ENCODE measurements at regions not wholly inside any gene's neighbourhood (a gene's known extent, or its start where the extent isn't known, plus 50 kb on each side); places are given as distances from the start of the nearest gene placed in this dataset.

DNA sequence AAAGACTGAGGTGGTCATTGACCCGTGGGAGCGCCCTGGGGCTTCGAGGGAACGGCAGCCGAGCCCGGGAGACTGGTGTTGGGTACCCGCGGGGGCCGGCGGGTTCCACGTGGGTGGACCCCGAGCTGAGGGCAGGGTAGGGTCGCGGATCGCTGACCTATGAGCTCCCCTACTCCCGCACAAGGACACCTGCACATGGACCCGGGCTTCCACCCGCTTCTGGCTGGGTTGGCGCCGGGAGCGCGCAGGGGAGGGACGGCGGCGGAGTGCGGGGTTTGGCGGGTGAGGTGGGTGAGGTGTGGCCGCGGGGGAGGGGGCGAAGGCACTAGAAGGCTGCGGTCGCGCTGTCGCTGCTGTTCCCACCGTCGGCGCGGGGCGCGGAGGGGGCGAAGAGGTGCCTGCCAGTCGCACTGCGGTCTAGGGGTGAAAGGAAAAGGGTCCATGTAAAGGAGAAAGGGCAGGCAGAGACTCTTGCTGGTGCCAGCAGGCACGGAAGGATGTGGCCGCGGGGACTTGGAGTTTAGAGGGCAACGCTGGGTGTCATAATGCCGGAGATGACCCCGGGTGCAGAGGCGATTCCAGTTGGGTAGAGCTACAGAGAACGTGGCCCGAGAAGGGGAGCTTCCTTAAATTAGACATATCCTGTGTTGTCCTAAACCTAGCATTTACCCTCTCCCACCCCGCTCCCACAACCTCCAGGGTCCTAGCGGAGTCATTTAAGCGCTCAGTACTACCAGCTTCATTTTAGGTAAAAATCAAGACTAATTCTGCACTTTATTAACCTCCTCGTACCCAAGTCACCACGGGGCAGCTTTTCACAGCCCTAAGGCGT lies 245.9 kb upstream of the TOPAZ1 start:
- peak; percentile 9 for DNase-seq

DNA sequence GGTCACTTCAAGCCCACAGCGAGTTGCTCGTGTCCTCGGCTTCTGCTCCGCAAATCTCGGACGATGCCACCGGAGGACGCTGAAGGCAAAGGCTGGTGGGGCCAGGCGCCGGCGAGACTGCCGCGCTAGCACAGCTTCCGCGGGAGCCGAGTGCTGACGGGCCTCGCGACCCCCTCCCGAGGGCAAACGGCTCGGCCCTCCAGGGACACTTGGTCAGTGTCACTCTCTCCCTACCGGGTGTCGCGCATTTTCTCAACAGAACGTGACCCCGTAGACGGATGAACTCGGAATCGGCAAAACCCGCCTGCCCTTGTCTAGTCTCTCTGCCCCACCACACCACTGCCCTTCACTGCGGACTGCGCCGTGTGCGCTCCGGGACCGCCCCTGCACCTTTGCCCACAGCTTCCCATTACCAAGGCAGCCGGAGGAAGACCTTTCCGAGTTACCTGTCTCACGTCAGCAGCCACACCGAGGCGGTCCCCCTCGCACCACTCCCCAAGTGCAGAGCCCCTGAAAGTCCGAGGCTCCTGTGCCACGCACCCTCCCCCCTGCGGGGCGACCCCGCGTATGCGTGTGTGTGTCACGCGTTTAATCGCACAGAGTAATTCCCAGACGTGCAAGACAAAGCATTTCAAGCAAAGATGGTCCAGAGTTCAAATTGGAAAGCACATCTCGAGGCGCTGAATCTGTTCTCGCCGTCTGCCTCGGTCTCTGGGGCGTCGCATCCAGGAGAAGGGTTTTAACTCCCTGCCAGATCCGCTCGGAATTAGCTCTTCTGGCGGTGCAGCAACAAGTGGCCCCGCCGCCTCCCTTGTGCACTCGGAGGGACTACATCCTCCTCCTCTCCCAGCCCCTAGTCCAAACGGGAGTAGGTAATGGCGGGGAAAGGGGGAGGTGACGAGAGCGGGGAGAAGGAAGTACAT lies 245.0 kb upstream of the TOPAZ1 start:
- DNase-seq = peak; percentile 3

DNA sequence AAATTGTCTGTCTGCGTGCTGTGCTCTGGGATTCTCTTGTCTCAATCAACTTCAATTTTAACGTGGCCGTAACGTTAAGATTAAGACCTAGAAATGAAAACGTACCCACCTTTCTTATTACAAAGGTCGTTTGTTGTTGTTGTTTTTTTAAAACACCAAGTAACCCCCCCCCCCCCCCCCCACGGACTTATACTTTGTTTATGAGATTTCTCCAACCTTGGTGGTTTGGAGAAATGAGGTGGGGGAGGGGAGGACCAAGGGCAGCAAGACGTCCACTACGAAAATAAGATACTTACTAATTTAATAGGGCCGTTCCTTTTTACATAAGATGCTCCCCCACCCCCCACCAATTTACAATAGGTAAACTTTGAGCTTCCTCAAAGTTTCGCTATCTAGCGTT lies 244.4 kb upstream of the TOPAZ1 start:
- DNase-seq = no peak

DNA sequence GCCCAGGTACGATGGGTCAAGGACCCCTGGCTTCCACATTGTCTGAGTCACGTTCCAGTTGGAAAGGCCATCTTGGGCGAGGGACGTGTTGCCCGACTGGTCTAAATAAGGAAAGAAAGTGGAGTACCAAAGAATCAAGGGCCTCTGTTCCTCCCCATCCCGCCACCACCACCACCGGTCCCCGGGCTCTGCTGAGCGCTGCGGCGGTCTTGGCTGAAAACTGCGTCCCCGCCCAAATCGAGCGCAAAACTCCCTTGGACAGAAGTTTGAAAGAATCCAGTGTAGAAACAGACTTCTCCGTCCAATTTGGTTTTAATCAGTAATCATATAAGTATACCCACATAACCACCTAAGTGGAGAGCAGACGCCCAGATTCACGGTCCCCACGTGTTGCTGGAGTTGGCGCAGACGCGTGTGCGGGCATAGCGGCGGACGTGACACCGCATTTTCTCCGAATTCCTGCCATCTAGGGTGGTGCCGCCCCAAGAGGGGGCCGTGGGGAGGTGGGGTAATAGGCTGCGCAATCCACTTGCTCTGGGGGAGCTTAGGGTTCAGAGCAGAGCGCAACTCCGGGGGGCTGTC lies 243.8 kb upstream of the TOPAZ1 start:
- no peak for DNase-seq

DNA sequence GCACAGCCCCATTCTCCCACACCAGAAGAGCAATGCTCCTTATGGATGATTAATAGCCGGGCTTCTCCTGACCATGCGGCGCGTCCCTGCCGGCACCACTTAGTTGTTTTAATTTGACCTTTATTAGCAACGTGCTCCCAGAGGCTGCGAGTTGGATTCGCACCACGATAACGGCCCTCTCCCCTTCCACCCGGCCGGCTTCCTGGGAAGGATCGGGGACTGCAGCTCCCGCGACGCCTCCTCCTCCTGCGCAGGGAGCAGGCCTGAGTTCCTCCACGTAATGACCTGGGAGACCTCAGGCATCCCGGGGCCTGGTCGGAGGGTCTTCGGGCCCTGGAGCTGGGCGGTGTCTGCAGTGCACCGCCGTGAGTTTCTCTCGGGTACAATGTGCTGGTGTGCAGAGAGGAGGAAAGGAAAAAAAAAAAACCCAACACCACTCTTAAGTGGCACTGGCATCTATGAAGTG lies 243.3 kb upstream of the TOPAZ1 start:
- no peak for DNase-seq

DNA sequence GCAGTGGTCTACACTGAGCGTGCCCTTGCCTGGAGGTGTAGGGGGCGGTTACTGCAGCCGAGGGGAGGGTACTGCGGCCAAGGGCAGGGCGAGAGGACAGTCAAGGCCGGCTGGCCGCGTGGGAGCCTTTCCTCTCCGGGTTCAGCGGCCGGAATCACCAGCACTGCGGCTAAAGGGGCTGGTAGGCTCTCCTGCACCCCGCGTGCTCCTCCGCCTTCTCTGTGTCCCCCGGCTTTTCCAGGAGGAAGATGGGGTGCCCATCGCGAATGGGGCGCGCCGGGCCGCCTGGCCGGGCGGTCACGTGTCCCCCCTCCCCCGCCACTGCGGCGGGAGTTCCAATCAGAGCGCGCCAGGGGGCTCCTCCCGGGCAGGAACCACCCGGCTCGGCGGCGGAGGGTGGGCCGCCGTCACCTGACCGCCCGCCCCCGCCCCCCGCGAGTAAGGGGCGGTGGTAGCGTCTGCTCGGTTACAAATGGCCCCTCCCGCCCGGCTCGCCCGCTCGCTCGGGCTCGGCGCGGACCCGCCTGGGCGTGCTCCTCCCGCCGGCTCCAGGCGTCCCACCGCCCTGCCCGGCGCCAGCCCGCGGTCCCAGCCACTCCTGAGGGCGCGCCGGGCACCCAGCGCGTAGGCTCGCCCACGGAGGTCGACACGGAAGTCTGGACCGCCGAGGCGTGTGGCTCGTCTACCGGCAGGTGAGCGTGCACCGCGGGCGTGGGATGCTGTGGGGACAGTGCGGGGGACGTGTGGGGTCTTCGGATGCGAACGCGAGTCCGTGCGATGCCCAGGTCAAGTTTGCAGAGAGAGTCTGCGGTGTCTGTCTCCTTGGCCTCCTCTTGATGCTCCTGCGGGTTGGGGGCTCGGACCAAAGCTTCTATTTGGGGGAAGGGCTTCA lies 242.6 kb upstream of the TOPAZ1 start:
- peak; percentile 19 for DNase-seq

DNA sequence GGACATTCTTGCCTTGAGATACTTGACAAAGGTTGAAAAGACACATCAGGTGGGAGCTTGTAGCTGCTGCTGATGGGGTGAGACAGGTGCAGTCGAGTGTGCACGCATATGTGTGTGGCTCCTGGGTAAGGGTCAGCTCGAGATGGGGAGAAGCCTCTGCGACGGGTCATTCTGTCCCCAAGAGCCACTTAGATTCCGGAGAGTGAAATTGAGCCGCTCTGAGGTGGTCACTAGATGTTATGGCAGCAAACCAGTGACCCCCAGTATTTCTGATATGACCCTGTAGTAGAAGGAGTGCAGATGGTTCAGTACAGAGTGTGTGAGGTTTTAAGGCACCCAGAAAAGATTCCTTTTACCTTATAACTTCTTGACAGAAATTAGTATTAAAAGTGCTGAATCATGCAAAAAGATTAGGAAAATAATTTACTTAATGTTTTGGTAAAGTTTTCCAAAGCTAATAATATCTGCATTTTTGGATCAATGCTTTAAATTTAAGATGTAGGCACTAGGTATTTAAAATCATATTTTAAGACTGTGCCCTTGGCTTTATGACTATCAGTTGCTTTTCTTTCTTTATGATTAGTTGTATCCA lies 241.9 kb upstream of the TOPAZ1 start:
- DNase-seq = no peak

DNA sequence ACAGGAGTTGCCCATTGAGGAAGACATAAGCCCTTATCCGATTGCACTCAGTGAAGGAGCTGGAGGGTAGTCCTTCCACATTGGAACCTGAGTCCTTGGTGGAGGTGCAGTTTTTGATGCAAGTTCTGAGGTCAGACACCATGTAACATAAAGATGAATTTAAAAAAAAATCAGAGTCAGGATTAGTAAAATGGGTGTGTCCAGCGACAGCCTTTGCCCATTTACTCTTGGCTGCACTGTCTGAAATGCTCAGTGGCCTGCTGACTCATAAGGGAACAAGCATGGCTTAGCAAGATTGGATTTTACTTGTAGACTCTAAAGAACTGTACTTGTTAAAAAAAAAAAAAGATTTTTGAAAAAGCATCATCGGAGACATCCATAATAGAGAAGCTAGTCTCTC lies 241.1 kb upstream of the TOPAZ1 start:
- DNase-seq = no peak

DNA sequence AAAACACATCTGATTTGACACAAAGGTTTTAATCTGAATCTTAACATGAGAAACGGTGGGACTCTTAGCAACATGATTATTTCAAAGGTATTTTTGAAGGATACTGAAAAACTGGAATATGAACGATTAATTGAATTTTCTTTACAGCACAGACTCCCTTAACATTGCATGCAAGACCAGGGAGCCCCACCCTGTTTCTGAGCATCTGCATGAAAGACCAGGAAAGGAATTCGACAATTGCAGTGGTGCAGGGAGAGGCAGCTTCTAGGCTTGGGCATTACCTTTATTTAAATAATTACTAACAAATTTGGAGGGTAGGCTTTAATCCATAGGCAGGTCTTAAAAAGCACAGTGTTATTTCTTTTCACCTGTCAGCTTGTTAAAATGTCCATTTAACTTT lies 240.6 kb upstream of the TOPAZ1 start:
- no peak for DNase-seq

DNA sequence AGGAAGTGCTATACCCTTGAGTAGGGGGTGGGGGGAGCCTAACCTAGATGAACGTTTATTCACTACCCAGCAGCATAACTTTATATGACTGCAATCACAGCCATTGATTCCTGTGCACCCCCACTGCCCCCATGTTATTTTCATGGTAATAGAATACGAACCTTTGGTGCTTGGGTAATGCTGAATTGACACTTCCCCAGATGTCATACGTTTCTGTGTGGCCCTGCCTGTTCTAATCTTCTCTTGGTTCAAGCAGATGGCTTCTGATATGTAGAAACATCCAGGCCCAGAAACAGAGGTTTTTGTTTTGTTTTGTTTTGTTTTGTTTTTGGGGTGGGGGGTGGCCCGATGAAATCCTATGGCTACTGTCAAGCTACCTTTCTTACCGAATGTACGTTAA lies 237.9 kb upstream of the TOPAZ1 start:
- no peak for DNase-seq

DNA sequence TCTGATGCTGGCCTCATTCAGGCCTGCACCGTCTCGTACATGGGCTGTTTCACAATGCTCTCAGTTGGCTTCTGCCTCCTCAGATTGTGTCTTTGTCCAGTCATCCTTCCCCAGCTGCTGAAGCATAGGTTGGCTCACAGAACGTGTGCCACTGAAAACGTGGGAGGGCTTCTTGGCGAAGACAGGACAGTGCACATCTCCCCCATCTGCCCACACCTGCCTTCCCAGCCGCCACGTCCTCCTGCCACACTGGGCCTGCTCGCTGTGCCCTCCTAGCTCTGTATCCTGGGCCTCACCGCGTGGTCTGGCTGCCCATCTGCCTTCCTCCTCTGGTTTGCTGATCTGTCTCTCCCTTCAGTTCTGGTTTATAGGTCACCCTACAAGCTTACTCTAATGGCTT lies 230.0 kb upstream of the TOPAZ1 start:
- no peak for DNase-seq

DNA sequence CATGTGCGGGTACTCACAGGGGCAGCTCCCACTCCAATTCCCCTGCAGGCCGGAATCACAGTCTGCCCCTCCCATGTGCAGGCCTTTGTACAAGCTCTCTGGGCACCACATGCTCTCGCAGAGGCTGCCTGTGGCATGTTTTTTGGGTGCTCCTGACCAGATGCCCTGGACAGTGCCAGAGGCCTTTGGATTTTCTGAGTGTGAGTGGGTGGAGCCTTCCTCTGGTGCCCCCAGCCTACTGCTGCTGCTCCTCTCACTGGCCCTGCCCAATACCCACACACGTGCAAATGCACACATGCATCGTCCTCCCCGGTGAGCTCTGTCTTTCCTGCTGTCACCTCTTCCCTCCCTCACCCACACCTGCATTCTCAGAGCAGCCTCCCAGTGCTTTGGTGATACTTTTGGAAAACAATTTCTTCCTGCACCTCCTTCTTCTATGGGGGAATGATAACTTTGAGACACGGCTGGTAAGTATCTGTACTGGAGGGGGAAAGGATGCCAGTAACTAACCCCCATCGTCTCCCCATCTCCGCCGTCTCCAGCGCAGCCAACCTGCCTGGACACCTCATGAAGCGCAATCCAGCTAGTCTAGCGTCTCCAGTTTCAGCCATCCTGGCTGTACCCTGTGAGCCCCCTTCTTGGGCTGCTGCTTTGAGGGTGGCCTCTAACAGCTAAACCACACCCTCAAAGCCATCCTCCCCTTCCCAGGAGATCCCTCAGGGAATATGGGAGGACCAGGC lies 229.4 kb upstream of the TOPAZ1 start:
- DNase-seq = no peak

DNA sequence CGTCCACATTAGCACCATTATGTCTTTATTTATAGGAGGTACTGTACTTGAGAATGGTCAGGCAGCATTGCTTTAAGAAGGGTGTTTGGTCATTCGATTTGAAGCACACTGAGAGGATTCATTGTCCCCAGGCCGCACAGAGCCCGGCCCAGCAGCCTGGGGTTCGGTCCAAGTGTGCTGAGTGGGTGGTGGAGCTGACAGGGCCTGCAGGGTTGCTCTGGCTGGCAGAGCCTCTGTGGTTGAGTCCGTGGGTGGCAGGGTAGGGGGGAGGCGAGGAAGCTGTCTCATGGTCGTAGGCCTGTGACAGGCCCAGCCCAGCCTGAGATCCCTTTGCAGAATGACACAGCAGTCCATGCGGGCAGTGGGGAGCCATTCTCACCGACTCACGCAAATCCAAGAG lies 227.7 kb upstream of the TOPAZ1 start:
- no peak for DNase-seq

DNA sequence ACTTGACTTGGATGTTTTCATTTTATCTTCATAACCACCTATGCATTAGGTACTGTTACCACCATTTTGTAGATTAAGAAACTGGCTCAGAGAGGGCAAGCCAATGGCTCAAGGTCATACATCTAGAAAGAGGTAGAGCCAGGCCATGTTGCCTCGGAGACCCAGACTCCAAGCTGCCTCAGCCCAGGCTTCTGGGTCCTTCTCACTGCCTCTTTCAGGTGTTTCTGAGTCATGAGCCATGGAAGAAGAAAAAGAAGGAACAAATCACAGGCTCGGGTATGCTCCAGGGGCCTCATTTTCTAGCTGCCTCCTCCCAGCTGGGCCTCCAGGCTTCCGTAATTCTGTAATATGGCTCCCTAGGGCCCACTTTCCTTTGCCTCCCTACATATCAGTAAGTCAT lies 226.5 kb upstream of the TOPAZ1 start:
- no peak for DNase-seq

DNA sequence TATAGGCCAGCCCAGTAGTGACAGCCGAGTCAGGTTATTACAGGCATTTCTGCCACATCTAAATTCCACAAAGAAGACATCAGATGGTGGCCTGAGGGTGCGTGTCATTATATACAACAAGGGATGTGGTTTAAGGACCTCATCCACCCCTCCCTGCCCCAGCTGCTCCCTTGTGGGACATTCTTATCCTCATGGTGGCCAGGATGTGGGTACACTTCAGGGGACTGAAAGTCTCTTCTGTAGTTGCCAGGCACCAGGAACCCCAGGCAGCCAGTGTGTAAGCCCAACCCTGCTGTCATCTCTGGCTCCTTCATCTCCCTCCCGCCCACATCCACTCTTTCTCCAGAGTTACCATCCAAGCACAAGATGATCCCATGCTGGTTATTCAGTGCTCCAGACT lies 224.9 kb upstream of the TOPAZ1 start:
- no peak for DNase-seq

DNA sequence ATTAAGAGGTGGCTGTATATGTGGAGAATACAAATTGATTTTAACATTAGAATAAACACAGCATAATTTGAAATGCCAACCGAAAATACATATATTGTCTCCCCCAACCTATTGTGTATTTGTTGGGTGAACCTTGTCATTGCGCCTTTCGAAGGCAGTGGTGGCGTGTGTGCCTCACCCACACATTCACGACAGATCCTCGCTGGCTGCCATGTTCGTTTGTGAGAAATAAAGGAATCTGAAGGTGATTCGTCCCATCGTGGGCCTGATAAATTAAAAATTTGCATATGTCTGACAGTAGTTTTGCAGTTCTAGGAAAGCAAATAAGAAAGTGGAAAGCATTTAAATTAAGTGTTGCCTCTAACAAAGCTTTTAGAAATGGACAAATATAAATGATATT lies 222.8 kb upstream of the TOPAZ1 start:
- no peak for DNase-seq

DNA sequence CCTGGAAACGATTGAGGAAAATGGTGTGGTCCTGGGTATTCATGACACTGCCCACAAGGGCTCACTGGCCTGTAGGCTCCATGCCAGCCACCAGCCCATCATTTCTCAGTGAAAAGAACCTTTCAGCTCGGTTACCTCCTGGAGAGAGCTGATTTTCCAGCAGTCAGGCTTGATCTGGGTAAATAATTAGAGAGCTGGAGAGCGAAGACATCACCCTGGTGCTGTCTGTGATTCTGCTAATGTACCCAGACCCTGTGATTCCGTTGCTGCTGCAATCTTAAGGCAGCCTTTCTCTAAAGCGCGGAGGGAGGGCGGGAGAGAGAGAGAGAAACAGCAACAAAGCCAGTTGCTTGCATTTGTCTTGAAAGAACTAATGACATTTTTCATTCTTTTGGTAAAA lies 221.9 kb upstream of the TOPAZ1 start:
- no peak for DNase-seq

DNA sequence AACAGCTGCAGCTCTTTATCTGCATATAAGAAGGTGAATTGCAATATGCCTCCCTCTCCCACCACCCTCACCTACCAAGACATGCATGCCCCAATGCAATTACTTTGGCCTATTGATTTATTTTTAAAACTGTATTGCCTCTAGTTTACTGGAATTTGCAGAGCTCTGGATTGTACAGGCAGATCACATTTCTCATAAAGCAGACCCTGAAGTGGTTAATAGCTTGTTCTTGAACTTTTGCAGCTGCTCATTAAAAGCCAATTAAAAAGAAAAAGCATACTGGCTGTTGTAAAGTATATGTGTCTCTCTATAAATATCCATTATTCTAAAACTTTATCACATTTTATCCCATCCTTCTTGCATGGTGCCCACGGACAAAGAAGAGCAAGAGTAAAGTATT lies 221.5 kb upstream of the TOPAZ1 start:
- no peak for DNase-seq

DNA sequence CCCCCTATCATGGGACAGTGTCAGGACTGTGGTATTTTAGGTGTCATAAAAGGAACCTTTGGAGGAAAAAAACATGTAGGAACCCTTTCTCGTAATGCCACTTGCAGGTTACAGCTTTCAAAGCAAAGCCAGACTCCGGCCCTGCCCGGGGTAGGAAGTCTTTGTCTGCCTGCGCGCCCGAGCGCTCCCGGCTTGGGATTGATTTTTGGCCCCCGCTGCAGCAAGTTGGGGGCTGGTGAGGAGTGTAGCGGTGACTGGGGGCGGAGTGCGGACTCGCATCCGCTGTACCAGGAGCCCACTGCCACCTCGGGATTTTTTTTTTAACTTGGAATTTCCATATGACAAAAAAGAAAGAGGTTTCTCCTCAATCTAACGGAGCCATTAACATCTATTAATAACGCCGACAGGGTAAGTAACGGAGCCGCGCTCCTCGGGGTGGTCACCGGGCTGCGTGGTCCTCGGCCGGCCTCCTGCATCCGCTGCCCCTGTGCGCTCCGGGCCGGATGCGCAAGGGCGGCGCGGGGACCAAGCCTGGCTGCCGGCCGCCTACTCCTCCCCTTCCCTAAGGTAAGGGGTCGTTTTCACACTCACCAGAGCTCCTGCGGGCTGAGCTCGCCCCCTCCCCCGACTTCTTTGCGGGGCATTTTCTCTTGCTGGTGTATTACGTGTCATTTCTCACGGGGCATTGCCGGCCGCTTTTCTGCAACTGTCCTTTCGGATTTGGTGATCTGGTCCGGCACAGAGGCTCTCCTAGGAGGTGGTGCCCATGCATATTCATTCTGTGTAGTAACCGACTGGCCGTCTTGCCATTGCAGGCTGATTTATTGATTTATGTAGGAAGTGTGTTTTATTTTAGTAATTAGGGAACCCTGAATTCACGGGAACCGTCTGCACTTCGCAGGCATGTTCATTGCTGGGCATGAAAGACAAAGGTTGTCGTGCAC lies 219.8 kb upstream of the TOPAZ1 start:
- no peak for DNase-seq

DNA sequence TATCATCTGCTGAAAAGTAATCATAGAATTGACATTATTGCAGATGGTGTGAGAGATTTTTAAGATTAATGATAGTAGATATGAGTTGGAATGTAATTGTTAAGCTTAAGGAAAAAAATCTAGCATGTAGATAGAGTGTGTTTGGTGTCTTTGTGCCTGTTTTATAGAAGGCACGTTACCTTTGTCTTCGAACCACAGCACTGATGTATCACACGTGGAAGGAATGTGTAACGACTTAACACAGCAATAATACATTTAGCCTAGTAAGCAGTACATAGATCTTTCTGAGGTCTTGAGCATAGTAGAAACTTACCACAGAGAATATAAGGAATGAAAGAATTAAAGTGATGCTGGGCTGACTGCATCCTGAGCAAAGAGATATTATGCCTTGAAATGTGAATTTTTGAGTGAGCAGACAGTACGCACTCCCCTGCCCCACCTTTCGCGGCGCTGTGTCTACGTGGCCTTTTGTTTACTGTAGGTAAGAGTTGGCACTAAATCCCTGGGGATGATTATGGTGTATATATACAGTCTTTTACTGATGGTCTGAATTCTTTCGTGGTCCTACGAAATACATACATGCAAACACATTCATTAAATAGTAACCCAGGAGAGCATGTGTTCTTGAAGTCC lies 217.6 kb upstream of the TOPAZ1 start:
- DNase-seq = no peak
